GM21528 (cell line): ENCODE measurements at regions not wholly inside any gene's neighbourhood (a gene's known extent, or its start where the extent isn't known, plus 50 kb on each side); places are given as distances from the start of the nearest gene placed in this dataset.

ENCODE experiments used
- ATAC-seq: cut with Tn5 transposase; IDR thresholded peaks from one replicate; pipeline ENCODE4 v1.9.1; 2021; ENCODE audit warnings: mild to moderate bottlenecking, moderate library complexity; ENCODE audit not compliant: unreplicated experiment, low FRiP score

- ATAC-seq: peak; percentile 99
These were observed 157.6 kb downstream of the HERPUD2 start for GRCh38 chr7:35537067-35538023.

GRCh38 chr7:35536396-35536826 lies 158.5 kb downstream of the HERPUD2 start:
- no peak for ATAC-seq

DNA sequence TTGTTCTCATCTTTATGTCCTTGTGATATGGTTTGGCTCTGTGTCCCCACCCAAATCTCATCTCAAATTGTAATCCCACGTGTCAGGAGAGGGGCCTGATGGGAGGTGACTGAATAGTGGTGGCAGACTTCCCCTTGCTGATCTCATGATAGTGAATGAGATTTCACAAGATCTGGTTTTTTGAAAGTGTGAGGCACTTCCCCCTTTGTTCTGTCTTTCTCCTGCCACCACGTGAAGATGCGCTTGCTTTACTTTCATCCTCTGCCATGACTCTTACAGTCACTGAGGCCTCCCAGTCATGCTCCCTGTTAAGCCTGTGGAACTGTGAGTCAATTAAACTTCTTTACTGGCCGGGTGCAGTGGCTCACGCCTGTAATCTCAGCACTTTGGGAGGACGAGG lies 161.0 kb downstream of the HERPUD2 start:
- ATAC-seq: no peak

GRCh38 chr7:35530124-35531109 lies 164.5 kb downstream of the HERPUD2 start:
- ATAC-seq: no peak

DNA sequence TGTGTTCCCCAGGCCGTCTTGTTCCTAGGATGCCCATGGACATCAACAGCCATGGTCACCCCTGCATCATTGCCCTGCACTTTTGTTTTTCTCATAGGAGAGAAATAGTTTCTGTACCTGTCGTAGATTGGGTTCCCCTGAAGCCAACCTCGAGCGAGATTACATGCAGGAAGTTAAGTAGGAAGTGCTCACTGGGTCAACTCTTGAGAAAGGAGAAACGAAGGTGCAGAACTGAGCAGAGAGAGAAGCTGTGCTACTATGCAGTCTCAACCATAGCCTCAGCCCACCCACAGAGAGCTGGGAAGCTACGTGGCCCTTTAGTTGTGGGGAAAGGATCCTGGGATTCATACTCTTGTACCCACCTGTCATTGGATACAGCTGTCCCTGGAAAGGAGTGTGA lies 165.2 kb downstream of the HERPUD2 start:
- ATAC-seq: no peak

DNA sequence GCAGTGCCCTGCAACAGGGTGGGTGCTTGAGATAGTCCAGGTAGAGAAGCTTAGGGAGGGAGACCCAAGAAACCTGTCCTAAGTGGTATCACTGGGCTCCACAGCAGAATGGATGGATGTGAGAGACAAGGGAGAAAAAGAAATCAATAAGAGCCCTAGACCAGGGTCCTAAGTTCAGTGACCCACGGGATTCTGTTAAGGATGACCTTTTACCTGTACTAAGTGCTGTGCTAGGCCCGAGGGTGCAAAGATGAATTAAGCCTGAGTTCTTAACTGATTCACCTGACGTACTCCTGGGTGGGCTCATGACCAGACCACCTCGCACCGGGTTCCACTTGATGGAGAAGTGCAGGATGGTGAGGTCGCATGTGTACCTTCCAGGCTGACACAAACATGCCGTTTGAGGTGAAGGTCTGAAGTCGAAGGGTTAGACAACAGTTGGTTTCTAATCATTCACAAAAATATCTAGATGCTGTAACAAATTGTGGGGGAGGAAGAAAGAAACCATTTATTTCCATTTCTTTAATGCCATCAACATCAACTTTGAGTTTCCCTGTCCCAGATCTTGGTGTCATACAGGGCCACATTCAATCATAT lies 166.5 kb downstream of the HERPUD2 start:
- ATAC-seq: no peak

DNA sequence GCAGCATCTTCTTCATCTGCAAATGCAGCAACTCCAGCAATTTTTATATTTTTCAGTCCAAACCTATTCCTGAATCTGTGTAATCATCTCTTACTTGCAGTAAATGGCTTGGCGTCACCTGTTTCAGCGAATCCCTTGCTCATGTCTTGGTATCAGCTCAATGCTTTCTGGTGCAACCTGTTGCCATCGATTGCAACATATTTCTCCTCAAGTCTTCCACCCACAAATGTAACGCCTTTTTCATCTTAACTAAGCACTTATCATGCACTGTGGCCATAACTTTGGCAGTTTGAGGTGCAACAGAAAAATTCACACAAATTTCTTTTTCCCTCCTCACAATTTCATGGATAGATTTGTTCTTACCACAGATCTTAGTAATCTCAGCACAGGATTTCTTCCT lies 168.3 kb downstream of the HERPUD2 start:
- ATAC-seq: no peak

DNA sequence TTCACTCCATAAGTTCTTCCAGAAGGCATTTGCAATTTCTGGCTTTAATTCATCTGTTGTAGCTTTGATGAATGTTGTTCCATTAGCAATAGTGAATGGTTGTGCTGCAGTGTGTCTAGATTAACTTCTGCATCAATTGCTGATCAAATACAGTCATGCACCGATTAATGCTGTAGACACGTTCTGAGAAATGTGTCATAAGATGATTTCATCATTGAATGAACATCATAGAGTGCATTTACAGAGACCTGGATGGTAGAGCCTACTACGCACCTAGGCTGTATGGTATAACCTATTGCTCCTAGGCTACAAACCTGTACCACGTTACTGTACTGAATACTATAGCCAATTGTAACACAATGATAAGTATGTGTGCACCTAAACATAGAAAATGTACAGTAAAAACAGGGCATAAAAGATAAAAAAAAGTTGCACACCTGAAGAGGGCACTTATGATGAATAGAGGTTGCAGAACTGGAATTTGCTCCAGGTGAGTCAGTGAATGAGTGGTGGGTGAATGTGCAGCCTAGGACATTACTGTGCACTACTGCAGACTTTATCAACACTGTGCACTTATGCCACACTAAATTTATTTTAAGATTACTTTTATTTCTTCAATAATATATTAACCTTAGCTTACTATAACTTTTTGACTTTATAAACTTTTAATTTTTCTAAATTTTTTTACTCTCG lies 170.7 kb downstream of the HERPUD2 start:
- no peak for ATAC-seq

- ATAC-seq: no peak
These were observed 171.6 kb downstream of the HERPUD2 start for GRCh38 chr7:35523292-35523691.

- no peak for ATAC-seq
These were observed 172.2 kb downstream of the HERPUD2 start for GRCh38 chr7:35522697-35523096.

DNA sequence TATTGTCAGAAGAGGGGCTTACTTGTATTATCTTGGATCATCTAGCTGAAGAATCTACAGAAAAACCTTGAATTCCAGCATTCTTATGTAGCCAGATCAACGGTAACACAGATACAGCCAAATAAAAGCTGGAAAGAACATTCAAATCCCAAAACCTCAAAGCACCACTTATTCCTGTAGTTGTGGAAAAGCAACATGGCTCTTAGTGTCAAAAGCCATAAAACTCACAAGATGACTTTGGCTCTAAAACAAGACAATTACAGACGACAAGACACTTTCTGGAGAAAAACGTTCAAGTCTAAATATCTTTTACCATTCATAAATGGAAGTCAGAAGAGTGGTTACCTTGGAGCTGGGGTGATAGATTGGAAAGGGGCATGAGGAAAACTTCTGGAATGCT lies 173.0 kb downstream of the HERPUD2 start:
- ATAC-seq: no peak

DNA sequence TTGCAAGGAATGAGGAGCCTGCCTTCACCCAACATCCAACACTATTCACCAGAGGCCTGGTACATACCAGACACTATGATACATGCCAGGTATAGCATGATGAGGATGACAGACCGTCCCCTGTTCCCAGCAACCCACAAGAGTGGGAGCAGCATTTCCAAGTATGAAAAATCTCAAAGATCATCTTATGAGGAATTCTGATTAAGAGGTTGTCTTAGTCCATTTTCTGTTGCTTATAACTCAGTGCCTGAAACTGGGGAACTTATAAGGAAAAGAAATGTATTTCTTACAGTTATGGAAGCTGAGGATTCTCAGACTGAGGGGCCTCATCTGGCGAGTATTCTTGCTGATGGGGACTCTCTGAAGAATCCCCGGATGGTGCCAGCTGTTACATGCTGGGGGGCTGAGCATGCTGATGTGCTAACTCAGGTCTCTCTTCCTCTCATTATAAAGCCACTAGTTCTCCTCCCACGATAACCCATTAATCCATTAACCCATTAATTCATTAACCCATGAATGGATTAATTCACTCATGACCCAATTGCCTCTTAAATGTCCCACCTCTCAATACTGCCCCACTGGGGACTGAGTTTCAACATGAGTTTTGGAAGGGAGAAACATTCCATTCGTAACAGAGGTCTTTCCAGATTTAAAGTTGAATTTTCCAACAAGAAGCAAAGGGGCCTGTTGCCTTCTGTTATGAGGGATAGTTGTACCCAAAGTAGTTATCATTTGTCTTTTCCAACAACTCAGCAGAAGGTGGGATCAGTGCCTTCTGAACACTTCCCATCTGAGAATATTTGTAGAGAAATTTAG lies 173.9 kb downstream of the HERPUD2 start:
- ATAC-seq: no peak

- peak; percentile 90 for ATAC-seq
These were observed 174.7 kb downstream of the HERPUD2 start for GRCh38 chr7:35519971-35520809.

DNA sequence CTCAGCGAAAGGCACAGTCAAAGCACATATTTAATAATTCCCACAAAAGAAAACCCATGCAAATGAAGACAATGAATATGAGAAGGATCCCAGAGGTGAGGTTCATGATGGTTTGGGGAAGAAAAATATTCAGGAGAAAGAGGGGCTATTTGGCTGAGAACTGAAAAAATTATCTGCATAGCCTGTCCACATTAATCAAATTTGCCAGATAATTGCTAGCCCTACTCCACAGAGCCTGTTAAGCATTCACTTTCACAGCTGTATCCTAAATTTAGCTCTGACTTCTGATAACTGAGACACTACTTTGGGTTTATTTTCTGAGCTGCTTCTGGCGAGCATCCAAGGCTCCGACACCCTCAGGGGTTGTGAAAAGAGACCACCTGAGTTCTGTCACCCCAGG lies 176.2 kb downstream of the HERPUD2 start:
- ATAC-seq: no peak

- no peak for ATAC-seq
These were observed 178.4 kb downstream of the HERPUD2 start for GRCh38 chr7:35516498-35516897.

DNA sequence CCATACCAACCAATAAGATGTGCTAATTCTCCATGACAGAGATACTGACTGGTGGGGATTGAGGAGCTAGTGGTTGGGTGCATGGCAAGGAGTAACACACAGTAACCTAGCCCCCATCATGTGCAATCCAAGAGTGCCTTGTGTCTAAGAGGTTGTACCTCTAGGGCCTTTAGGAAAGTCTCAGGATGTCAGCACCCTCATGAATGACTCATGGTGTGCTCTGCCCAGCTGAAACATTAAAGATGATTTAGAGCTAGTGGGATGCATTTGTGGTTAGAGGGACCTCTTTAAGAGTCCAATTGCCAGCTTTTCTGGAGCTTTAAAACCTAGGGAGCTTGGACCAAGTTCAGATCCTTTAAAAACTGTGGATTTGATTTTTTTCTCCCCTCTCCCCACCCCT lies 181.1 kb downstream of the HERPUD2 start:
- no peak for ATAC-seq

DNA sequence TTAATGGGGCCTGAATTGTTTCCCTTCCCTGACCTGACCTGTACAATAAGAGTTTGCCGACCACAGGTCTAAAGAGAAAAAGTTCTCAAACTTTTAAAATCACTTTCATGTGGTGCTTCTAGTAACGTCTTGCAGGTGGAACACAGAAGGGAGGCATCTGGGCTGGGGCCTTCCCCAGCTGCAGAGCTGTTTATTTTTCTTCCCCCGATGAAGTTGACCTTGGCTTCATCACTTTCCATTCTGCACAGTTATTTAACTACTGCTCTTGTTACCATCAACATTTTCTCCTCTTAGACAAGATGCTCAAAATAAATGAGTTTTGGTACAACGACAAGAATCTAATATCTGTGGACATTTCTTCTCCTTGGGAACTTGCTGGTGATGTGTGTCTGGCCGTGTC lies 181.7 kb downstream of the HERPUD2 start:
- no peak for ATAC-seq

GRCh38 chr7:35512716-35513115 lies 182.2 kb downstream of the HERPUD2 start:
- no peak for ATAC-seq
